Endothelial cell of umbilical vein (primary cell): ENCODE measurements at regions not wholly inside any gene's neighbourhood (a gene's known extent, or its start where the extent isn't known, plus 50 kb on each side); places are given as distances from the start of the nearest gene placed in this dataset.

Source experiments
- BruUV-seq: library from RNA; stranded (reverse); fragments of 400-500 nt; replicated peaks from 2 replicates; lab custom pipeline; 2021; lab: Mats Ljungman, UMichigan
- CTCF ChIA-PET: fragments of 300-600, 350-600 bp; sonication (Branson Sonifier 250); formaldehyde crosslinking; loops from one replicate; lab custom pipeline; 2021; ENCODE audit warnings: antibody characterized with exemption, inconsistent platforms; lab: Charles Lee
- POLR2A ChIA-PET: fragments of 300-600, 350-600 bp; sonication (Branson Sonifier 250); formaldehyde crosslinking; loops from one replicate; lab custom pipeline; 2021; ENCODE audit warnings: antibody characterized with exemption, inconsistent platforms; lab: Charles Lee
- DNase-seq: peaks from one replicate; pipeline ENCODE4 v3.0.0-alpha.2; 2011; ENCODE audit warnings: low read depth, low spot score
- FAIRE-seq: peaks from 2 replicates; lab custom pipeline; 2011; peaks lifted over from hg19 to GRCh38; lab: Jason Lieb, UNC
- H2AFZ ChIP-seq: 2 replicates; pipeline ENCODE4 v1.6.0; 2012; ENCODE audit warnings: low read depth, low read length, control low read depth, inconsistent platforms
- H3K27ac ChIP-seq: 2 replicates; pipeline ENCODE4 v1.5.1; 2011; ENCODE audit warnings: low read depth, mild to moderate bottlenecking, control low read depth, low read length, moderate library complexity; ENCODE audit not compliant: insufficient read depth
- H3K27me3 ChIP-seq, 2 experiments: 2 replicates each; pipeline versions ENCODE4 v1.6.0 to v1.6.1; 2011; ENCODE audit warnings: low read length in 2 of 2, mixed read lengths in 1 of 2; ENCODE audit not compliant: control insufficient read depth in 2 of 2, insufficient read depth in 2 of 2
- H3K36me3 ChIP-seq, 2 experiments: 2 replicates in 1 of 2; 3 replicates in 1 of 2; pipeline ENCODE4 v1.5.1; 2011; ENCODE audit warnings: low read length in 2 of 2, mild to moderate bottlenecking in 1 of 2, moderate library complexity in 1 of 2; ENCODE audit not compliant: control insufficient read depth in 2 of 2, insufficient read depth in 2 of 2; ENCODE audit errors: extremely low read depth in 1 of 2
- H3K4me1 ChIP-seq: 3 replicates; pipeline ENCODE4 v1.5.1; 2011; ENCODE audit warnings: mild to moderate bottlenecking, low read length; ENCODE audit not compliant: control insufficient read depth, insufficient read depth; ENCODE audit errors: extremely low read depth
- H3K4me2 ChIP-seq: 2 replicates; pipeline ENCODE4 v1.6.1; 2011; ENCODE audit warnings: low read length, control low read depth, mixed read lengths; ENCODE audit not compliant: insufficient read depth
- H3K4me3 ChIP-seq, 3 experiments: fragments of 200-600 bp in 1 of 3; sonication (generic), shearing (Covaris generic) in 1 of 3; replicated peaks in 1 of 3; 2 replicates each; pipeline ENCODE4 v1.5.1; 2011 to 2016; ENCODE audit warnings: control low read depth in 3 of 3, low read length in 3 of 3, mild to moderate bottlenecking in 2 of 3, inconsistent platforms in 1 of 3, low read depth in 1 of 3, moderate library complexity in 1 of 3; ENCODE audit not compliant: insufficient read depth in 1 of 3
- H3K79me2 ChIP-seq: 2 replicates; pipeline ENCODE4 v1.6.0; 2012; ENCODE audit warnings: low read length, inconsistent platforms; ENCODE audit not compliant: control insufficient read depth, insufficient read depth
- H3K9ac ChIP-seq: replicated peaks from 2 replicates; pipeline ENCODE3; 2011; ENCODE audit warnings: low read length, control low read depth; ENCODE audit not compliant: insufficient read depth; ENCODE audit errors: extremely low read depth
- H3K9me1 ChIP-seq: replicated peaks from 3 replicates; pipeline ENCODE4 v1.6.0; 2011; ENCODE audit warnings: mild to moderate bottlenecking, low read length; ENCODE audit not compliant: control insufficient read depth, insufficient read depth; ENCODE audit errors: extremely low read depth
- H3K9me3 ChIP-seq: replicated peaks from 2 replicates; pipeline ENCODE4 v1.5.1; 2012; ENCODE audit warnings: low read length, inconsistent platforms; ENCODE audit not compliant: control insufficient read depth, insufficient read depth
- H4K20me1 ChIP-seq: replicated peaks from 2 replicates; pipeline ENCODE3; 2011; ENCODE audit warnings: mild to moderate bottlenecking, low read length; ENCODE audit not compliant: control insufficient read depth, insufficient read depth; ENCODE audit errors: extremely low read depth
- EZH2 ChIP-seq: IDR thresholded peaks from 2 replicates; pipeline ENCODE4 v1.6.1; 2012; ENCODE audit warnings: borderline replicate concordance, low read depth, mild to moderate bottlenecking, moderate library complexity, low read length, inconsistent platforms; ENCODE audit not compliant: severe bottlenecking
- FOS ChIP-seq: IDR thresholded peaks from 2 replicates; pipeline ENCODE4 v1.6.1; 2011; ENCODE audit warnings: mild to moderate bottlenecking, low read length, moderate library complexity, borderline replicate concordance; ENCODE audit not compliant: insufficient read depth
- GATA2 ChIP-seq: IDR thresholded peaks from 2 replicates; pipeline ENCODE4 v1.7.0; 2011; ENCODE audit warnings: low read depth, mild to moderate bottlenecking, moderate library complexity, mixed read lengths, low read length; ENCODE audit not compliant: insufficient read length, insufficient read depth
- JUN ChIP-seq: IDR thresholded peaks from 2 replicates; pipeline ENCODE4 v1.6.1; 2011; ENCODE audit warnings: borderline replicate concordance, low read depth; ENCODE audit not compliant: insufficient read length, insufficient read depth
- MYC ChIP-seq: IDR thresholded peaks from one replicate; pipeline ENCODE4 v1.6.1; 2011; ENCODE audit warnings: mild to moderate bottlenecking, low read depth, low read length
- POLR2A ChIP-seq: IDR thresholded peaks from 2 replicates; pipeline ENCODE4 v1.6.1; 2012; ENCODE audit warnings: low read depth, mild to moderate bottlenecking, control low read depth, low read length
- POLR2AphosphoS5 ChIP-seq: IDR thresholded peaks from 2 replicates; pipeline ENCODE4 v1.6.1; 2012; ENCODE audit warnings: low read depth, mild to moderate bottlenecking, control low read depth, low read length, moderate library complexity; ENCODE audit not compliant: insufficient read depth
- dilution Hi-C: fragments of 300-500 bp; cut with MboI; formaldehyde crosslinking; loops from one replicate; pipeline ENCODE4 v1.15.0; 2019; ENCODE audit warnings: low sequenced_read_pairs; ENCODE audit not compliant: extremely low pct_ligation_motif_present
- intact Hi-C: fragments of 100-400 bp; cut with micrococcal nuclease; formaldehyde crosslinking; loops from one replicate; pipeline ENCODE4 v1.10.0; 2022
- TF ChIP-seq, protein P1 (sequence below), 2 donors: IDR thresholded peaks; 1 replicate in 1 of 2; 2 replicates in 1 of 2; pipeline ENCODE4 v1.5.1; 2011; ENCODE audit warnings: low read length in 2 of 2, mild to moderate bottlenecking in 2 of 2, moderate library complexity in 2 of 2, control low read depth in 1 of 2, inconsistent platforms in 1 of 2, low read depth in 1 of 2; ENCODE audit not compliant: insufficient read depth in 1 of 2; ENCODE audit errors: extremely low read depth in 1 of 2
- TF ChIP-seq, protein P2 (sequence below): IDR thresholded peaks from 2 replicates; pipeline ENCODE4 v1.6.1; 2011; ENCODE audit not compliant: insufficient read depth, insufficient read length

- POLR2A ChIA-PET = no interaction called here
- no TSS peak for BruUV-seq
- CTCF ChIA-PET = no interaction called here
- no peaks in the 10 kb centered on the region for H3K36me3 ChIP-seq
- H3K9me3 ChIP-seq = no peaks in the 10 kb centered on the region
- TF ChIP-seq MYC = no peak
- TF ChIP-seq POLR2A = no peak
- TF ChIP-seq EZH2 = no peak
- TF ChIP-seq JUN = no peak
- TF ChIP-seq, protein P1, sequence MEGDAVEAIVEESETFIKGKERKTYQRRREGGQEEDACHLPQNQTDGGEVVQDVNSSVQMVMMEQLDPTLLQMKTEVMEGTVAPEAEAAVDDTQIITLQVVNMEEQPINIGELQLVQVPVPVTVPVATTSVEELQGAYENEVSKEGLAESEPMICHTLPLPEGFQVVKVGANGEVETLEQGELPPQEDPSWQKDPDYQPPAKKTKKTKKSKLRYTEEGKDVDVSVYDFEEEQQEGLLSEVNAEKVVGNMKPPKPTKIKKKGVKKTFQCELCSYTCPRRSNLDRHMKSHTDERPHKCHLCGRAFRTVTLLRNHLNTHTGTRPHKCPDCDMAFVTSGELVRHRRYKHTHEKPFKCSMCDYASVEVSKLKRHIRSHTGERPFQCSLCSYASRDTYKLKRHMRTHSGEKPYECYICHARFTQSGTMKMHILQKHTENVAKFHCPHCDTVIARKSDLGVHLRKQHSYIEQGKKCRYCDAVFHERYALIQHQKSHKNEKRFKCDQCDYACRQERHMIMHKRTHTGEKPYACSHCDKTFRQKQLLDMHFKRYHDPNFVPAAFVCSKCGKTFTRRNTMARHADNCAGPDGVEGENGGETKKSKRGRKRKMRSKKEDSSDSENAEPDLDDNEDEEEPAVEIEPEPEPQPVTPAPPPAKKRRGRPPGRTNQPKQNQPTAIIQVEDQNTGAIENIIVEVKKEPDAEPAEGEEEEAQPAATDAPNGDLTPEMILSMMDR (IDR thresholded peaks at IDR 0.05; ENCODE audit: extremely low read depth in 1 of 2, insufficient read depth in 1 of 2, low read depth in 1 of 2, low read length in 2 of 2) = no peak
- no peak for TF ChIP-seq GATA2
- no peak for TF ChIP-seq POLR2AphosphoS5
- TF ChIP-seq, protein P2, sequence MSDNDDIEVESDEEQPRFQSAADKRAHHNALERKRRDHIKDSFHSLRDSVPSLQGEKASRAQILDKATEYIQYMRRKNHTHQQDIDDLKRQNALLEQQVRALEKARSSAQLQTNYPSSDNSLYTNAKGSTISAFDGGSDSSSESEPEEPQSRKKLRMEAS = no peak
- no peak for TF ChIP-seq FOS
- dilution Hi-C loops (no loop called here), intact Hi-C loops (no loop called here)
- no peaks in the 10 kb centered on the region for H3K4me1 ChIP-seq
- no peak overlapping the region for H2AFZ ChIP-seq
- no peaks in the 10 kb centered on the region for H3K9me1 ChIP-seq
- H3K27ac ChIP-seq = no peak overlapping the region
- H3K27me3 ChIP-seq = no peaks in the 10 kb centered on the region
- H4K20me1 ChIP-seq = no peaks in the 10 kb centered on the region
- H3K79me2 ChIP-seq = no peaks in the 10 kb centered on the region
- H3K4me2 ChIP-seq = no peak overlapping the region
- DNase-seq (no peak), FAIRE-seq (no peak)
- H3K4me3 ChIP-seq = no peak overlapping the region
- no peak overlapping the region for H3K9ac ChIP-seq
Measured at GRCh38 chrX:130997314-130997713, 60.8 kb upstream of the ARHGAP36 start.
